PC-3 (cell line): ENCODE measurements at regions not wholly inside any gene's neighbourhood (a gene's known extent, or its start where the extent isn't known, plus 50 kb on each side); places are given as distances from the start of the nearest gene placed in this dataset.

Source experiments
- EZH2 ChIP-seq: fragments of 300-600 bp; sonication (generic); IDR thresholded peaks from one replicate; pipeline ENCODE4 v1.6.1; 2017; ENCODE audit warnings: antibody characterized with exemption, mild to moderate bottlenecking, low read length; ENCODE audit not compliant: unreplicated experiment
- EZH2phosphoT487 ChIP-seq: fragments of 300-600 bp; sonication (generic); IDR thresholded peaks from 2 replicates; pipeline ENCODE4 v1.6.1; 2018; ENCODE audit warnings: mild to moderate bottlenecking, antibody characterized with exemption, low read length, borderline replicate concordance
- TF ChIP-seq, protein P1 (sequence below): fragments of 300-600 bp; sonication (generic); conservative IDR thresholded peaks from 2 replicates; pipeline ENCODE4 v1.5.1; 2017; ENCODE audit warnings: antibody characterized with exemption, low read depth, mild to moderate bottlenecking, low read length

DNA sequence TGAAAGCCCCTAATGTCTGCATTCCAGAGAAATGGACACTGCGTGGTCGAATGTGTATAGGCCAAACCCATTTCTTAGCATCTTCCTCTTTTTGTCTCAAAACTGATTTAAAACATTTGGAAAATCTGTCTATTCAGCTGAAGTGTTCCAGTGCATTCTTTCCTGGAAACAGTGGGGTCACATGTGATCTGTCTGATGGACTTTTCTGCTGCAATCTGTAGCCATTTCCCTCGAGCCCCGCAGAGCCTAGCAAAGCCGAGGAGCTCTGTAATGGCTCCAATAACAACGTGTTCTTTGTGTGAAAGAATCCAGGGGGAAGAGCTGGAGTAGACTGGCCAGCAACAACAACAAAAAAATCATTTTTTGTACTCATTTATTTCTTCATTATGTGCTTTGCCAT is 329.3 kb downstream of the BARHL2 start:
- TF ChIP-seq, protein P1, sequence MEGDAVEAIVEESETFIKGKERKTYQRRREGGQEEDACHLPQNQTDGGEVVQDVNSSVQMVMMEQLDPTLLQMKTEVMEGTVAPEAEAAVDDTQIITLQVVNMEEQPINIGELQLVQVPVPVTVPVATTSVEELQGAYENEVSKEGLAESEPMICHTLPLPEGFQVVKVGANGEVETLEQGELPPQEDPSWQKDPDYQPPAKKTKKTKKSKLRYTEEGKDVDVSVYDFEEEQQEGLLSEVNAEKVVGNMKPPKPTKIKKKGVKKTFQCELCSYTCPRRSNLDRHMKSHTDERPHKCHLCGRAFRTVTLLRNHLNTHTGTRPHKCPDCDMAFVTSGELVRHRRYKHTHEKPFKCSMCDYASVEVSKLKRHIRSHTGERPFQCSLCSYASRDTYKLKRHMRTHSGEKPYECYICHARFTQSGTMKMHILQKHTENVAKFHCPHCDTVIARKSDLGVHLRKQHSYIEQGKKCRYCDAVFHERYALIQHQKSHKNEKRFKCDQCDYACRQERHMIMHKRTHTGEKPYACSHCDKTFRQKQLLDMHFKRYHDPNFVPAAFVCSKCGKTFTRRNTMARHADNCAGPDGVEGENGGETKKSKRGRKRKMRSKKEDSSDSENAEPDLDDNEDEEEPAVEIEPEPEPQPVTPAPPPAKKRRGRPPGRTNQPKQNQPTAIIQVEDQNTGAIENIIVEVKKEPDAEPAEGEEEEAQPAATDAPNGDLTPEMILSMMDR: no peak
- no peak for TF ChIP-seq EZH2
- TF ChIP-seq EZH2phosphoT487: no peak
